ENCODE measurements at regions not wholly inside any gene's neighbourhood (a gene's known extent, or its start where the extent isn't known, plus 50 kb on each side); places are given as distances from the start of the nearest gene placed in this dataset.

- DNase-seq (ENCODE audit: low spot score): no peak
- Histone ChIP-seq H3K36me3 (replicated peaks in 1 of 2; ENCODE audit: control insufficient read depth in 1 of 2, insufficient read depth in 2 of 2, low read length in 2 of 2) (no peaks in the 10 kb centered on the region), H3K4me3 (replicated peaks in 1 of 3; ENCODE audit: insufficient read depth in 1 of 3, low read depth in 2 of 3, low read length in 3 of 3) (no peak overlapping the region), H3K27me3 (ENCODE audit: control insufficient read depth in 1 of 2, insufficient read depth in 2 of 2, low read length in 2 of 2) (no peaks in the 10 kb centered on the region), H3K4me2 (ENCODE audit: low read depth, low read length) (no peak overlapping the region), H3K4me1 (ENCODE audit: insufficient read depth, low read length) (no peaks in the 10 kb centered on the region), H3K79me2 (ENCODE audit: insufficient read depth, low read length) (no peaks in the 10 kb centered on the region), H3K9ac (ENCODE audit: insufficient read depth, low read depth, low read length) (no peak overlapping the region), H3K9me3 (ENCODE audit: low read length) (no peaks in the 10 kb centered on the region), H4K20me1 (ENCODE audit: insufficient read depth, low read length) (no peaks in the 10 kb centered on the region), H3K27ac (ENCODE audit: extremely low read length, insufficient read depth, low read length) (no peak overlapping the region), H2AFZ (ENCODE audit: low read length) (no peak overlapping the region)
- no peak for ATAC-seq
- intact Hi-C loops (cut with micrococcal nuclease; ENCODE audit: unreplicated experiment) (no loop called here), in situ Hi-C loops (cut with HindIII; ENCODE audit: extremely low pct_ligation_motif_present, low pct_unique_long_range_greater_than_20kb) (no loop called here)
- no peak for FAIRE-seq
- BruUV-seq (replicated peaks): no TSS peak
- POLR2A ChIA-PET: no interaction called here
- CTCF ChIA-PET (ENCODE audit: low intra/inter-chr PET ratio, low total read pairs): no interaction called here
- WGBS (ENCODE audit: low lambda C conversion rate): 10% methylated on average over 1 of the region's 1 CpG
- TF ChIP-seq ZNF468 (CRISPR knock-in tag; IDR thresholded peaks at IDR 0.05): no peak
- no peak for TF ChIP-seq ZNF24 (IDR thresholded peaks at IDR 0.05)
- TF ChIP-seq PATZ1 (CRISPR knock-in tag; IDR thresholded peaks at IDR 0.05): no peak
- no peak for TF ChIP-seq ZNF878 (CRISPR knock-in tag; IDR thresholded peaks at IDR 0.05)
- no peak for TF ChIP-seq THRA (CRISPR knock-in tag; IDR thresholded peaks at IDR 0.05; ENCODE audit: borderline replicate concordance)
- no peak for TF ChIP-seq ZHX2 (IDR thresholded peaks at IDR 0.05; ENCODE audit: low read depth)
- no peak for TF ChIP-seq ZHX2 (CRISPR knock-in tag; IDR thresholded peaks at IDR 0.05; ENCODE audit: borderline replicate concordance)
- no peak for TF ChIP-seq ZFP37 (CRISPR knock-in tag; IDR thresholded peaks at IDR 0.05; ENCODE audit: borderline replicate concordance)
- TF ChIP-seq CSRNP2 (CRISPR knock-in tag; conservative IDR thresholded peaks at IDR 0.05; ENCODE audit: low read depth): no peak
- no peak for TF ChIP-seq DZIP1 (CRISPR knock-in tag; IDR thresholded peaks at IDR 0.05)
- no peak for TF ChIP-seq KMT2A (CRISPR knock-in tag; IDR thresholded peaks at IDR 0.05)
Observed at GRCh38 chr14:38410442-38410841, 154.5 kb upstream of the CLEC14A start.

Data from HepG2 (cell line).